ENCODE measurements at regions not wholly inside any gene's neighbourhood (a gene's known extent, or its start where the extent isn't known, plus 50 kb on each side); places are given as distances from the start of the nearest gene placed in this dataset.
"Not testable (repeated sequence)": the region's sequence is repeated elsewhere in the genome, so short reads cannot be mapped to it uniquely, and the experiment has no call there.

DNA sequence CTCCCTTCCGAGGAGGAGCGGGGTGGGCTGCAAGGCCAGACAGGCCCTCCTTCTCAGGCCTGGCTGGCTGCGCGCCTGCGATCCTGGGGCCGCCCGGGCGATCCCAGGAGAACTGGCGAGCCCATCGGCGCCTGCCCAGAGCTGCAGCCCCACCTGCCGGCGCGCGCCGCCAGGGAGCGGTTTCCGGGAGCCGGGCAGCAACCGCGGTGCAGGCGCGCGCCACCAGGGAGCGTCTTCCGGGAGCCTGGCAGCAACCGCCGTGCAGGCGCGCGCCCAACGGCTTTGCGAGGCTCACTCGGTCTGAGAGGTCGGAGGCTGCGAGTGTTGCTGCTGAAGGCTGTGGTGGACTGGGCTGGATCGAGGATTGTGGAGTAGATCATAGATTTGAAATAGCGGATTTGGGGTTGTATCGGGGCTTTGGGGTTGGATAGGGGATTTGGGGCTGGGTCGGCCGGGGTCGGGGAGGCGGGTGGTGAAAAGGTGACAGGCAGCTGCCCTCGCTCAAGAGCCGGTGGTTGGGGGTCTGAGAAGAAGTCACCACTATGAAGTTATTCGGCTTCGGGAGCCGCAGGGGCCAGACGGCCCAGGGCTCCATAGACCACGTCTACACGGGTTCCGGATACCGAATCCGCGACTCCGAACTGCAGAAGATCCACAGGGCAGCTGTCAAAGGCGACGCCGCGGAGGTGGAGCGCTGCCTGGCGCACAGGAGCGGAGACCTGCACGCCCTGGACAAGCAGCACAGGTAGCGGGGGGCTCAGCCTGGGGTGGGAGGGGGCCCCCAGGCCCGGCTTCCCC, 668.9 kb downstream of the SPATA31A6 start:
- H3K27ac ChIP-seq (ENCODE audit: low read depth in 1 of 2, low read length in 2 of 2) = peak overlapping the region; percentile 46 to 69
- 2% methylated on average over 66 of the region's 66 CpGs for WGBS

GRCh38 chr9:42860133-42860532, 676.7 kb downstream of the SPATA31A6 start:
- peak overlapping the region in 1 of 2 donors; percentile 42 for H3K27ac ChIP-seq (ENCODE audit: low read depth in 1 of 2, low read length in 2 of 2)
- H3K9ac ChIP-seq (ENCODE audit: low read depth in 1 of 2, low read length in 2 of 2); H3K4me1 ChIP-seq (ENCODE audit: control insufficient read depth in 4 of 4, insufficient read depth in 4 of 4, low read length in 3 of 4); DNase-seq (ENCODE audit: low spot score); H3K36me3 ChIP-seq (ENCODE audit: control insufficient read depth in 4 of 4, insufficient read depth in 3 of 4, low read depth in 1 of 4, low read length in 3 of 4); H3K4me3 ChIP-seq (ENCODE audit: low read depth in 1 of 3, low read length in 3 of 3); H3K27me3 ChIP-seq (ENCODE audit: control insufficient read depth in 4 of 4, insufficient read depth in 4 of 4, low read length in 3 of 4); H3K9me3 ChIP-seq (ENCODE audit: control insufficient read depth in 4 of 4, low read length in 3 of 4): not testable (repeated sequence)
- 32% methylated on average over 1 of the region's 1 CpG for WGBS
- TF ChIP-seq HNF4A (conservative IDR thresholded peaks at IDR 0.05) (peak in 1 of 2 donors; percentile 43), RXRA (IDR thresholded peaks at IDR 0.05) (peak in 1 of 2 donors; percentile 14)

More for the DNA sequence above, 668.9 kb downstream of the SPATA31A6 start:
- not testable (repeated sequence) for H3K27me3 ChIP-seq (ENCODE audit: control insufficient read depth in 4 of 4, insufficient read depth in 4 of 4, low read length in 3 of 4); H3K4me1 ChIP-seq (ENCODE audit: control insufficient read depth in 4 of 4, insufficient read depth in 4 of 4, low read length in 3 of 4); H3K9ac ChIP-seq (ENCODE audit: low read depth in 1 of 2, low read length in 2 of 2); H3K36me3 ChIP-seq (ENCODE audit: control insufficient read depth in 4 of 4, insufficient read depth in 3 of 4, low read depth in 1 of 4, low read length in 3 of 4); H3K9me3 ChIP-seq (ENCODE audit: control insufficient read depth in 4 of 4, low read length in 3 of 4)
- TF ChIP-seq RAD21 (IDR thresholded peaks at IDR 0.05) = peak in 1 of 2 donors; percentile 41
- TF ChIP-seq CTCF (IDR thresholded peaks at IDR 0.05; ENCODE audit: low read depth, low read length, missing input control) = peak; percentile 46
- H3K4me3 ChIP-seq (ENCODE audit: low read depth in 1 of 3, low read length in 3 of 3) = peak overlapping the region; percentile 55 to 73 (median 66)
- DNase-seq (ENCODE audit: low spot score) = peak; percentile 31

DNA sequence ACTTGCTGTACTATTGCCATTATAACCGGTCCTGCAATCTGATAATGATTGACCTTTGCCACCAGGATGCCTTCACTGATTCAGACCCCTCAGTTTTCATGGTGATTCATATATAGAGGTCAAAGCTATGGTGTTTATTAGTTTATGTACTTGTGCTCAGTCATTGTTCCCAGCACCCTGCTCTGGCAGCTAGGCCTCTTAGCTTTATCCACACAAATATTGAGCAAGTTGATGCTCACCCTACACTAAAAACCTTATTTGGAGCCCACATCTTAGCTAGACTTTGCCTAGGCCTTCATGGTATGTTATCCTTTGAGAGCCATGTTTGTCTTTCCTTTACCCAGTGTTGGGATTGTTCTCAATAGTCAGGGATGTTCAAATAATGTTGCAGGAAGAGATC, 679.0 kb downstream of the SPATA31A6 start:
- not testable (repeated sequence) for H3K9me3 ChIP-seq (ENCODE audit: control insufficient read depth in 4 of 4, low read length in 3 of 4); H3K9ac ChIP-seq (ENCODE audit: low read depth in 1 of 2, low read length in 2 of 2); H3K27me3 ChIP-seq (ENCODE audit: control insufficient read depth in 4 of 4, insufficient read depth in 4 of 4, low read length in 3 of 4); H3K4me3 ChIP-seq (ENCODE audit: low read depth in 1 of 3, low read length in 3 of 3); H3K4me1 ChIP-seq (ENCODE audit: control insufficient read depth in 4 of 4, insufficient read depth in 4 of 4, low read length in 3 of 4); H3K27ac ChIP-seq (ENCODE audit: low read depth in 1 of 2, low read length in 2 of 2); H3K36me3 ChIP-seq (ENCODE audit: control insufficient read depth in 4 of 4, insufficient read depth in 3 of 4, low read depth in 1 of 4, low read length in 3 of 4); DNase-seq (ENCODE audit: low spot score)
- WGBS = 43% methylated on average over 1 of the region's 1 CpG
